HFFc6 (cell line): ENCODE measurements at regions not wholly inside any gene's neighbourhood (a gene's known extent, or its start where the extent isn't known, plus 50 kb on each side); places are given as distances from the start of the nearest gene placed in this dataset.
A peak's percentile ranks its signal among the peaks of the same experiment; 100 is the strongest.

ENCODE experiments used
- DNase-seq: peaks from one replicate; pipeline ENCODE4 v3.0.0-alpha.2; 2018
- H3K27ac Mint-ChIP-seq: 2 replicates; pipeline ENCODE4 v1.8.0; 2020; ENCODE audit warnings: mild to moderate bottlenecking, mixed read lengths
- H3K27me3 Mint-ChIP-seq: 2 replicates; pipeline ENCODE4 v1.8.0; 2021; ENCODE audit warnings: mild to moderate bottlenecking, moderate library complexity, mixed read lengths; ENCODE audit not compliant: insufficient read depth
- H3K36me3 Mint-ChIP-seq: 2 replicates; pipeline ENCODE4 v1.8.0; 2021; ENCODE audit warnings: low read depth, mixed read lengths
- H3K4me1 Mint-ChIP-seq: 2 replicates; pipeline ENCODE4 v1.8.0; 2020; ENCODE audit warnings: low read depth, mixed read lengths
- H3K4me3 Mint-ChIP-seq: 2 replicates; pipeline ENCODE4 v1.8.0; 2020; ENCODE audit warnings: mild to moderate bottlenecking, moderate library complexity, mixed read lengths
- H3K9me3 Mint-ChIP-seq: 2 replicates; pipeline ENCODE4 v1.8.0; 2020; ENCODE audit warnings: mild to moderate bottlenecking, mixed read lengths
- TF ChIP-seq, protein P1 (sequence below): fragments of 200-600 bp; sonication (generic); IDR thresholded peaks from 2 replicates; pipeline ENCODE4 v1.5.0; 2021; ENCODE audit warnings: antibody characterized with exemption, mild to moderate bottlenecking

DNA sequence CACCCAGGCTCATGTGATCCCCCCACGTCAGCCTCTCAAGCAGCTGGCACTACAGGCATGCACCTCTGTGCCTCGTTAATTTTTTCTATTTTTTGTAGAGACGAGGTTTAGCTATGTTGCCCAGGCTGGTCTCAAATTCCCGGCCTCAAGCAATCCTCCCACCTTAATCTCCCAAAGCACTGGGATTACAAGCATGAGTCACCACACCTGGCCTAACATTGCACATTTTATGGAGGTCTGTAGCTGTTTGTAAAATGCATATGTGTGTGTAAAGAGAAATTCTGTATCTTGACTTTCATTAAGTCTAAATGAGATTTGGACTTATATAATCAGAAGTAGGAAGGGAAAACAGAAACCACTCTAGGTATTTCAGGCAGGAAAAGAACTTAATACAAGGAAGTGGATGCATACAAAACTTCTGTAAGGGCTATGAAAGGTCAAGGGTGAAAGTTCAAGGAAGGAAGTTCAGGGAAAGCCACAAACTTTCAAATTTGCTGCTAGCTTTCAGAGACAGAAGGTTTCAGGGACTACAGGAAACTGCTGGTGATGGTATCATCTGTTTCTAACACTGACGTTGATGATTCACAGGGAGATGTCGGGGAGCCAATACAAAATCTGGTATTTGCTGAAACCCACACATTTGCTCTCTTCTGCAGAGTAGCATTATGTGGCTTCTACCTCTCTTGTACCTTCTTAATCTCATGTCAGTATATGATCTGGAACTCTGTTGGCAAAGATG, 209.4 kb downstream of the PIK3R1 start:
- TF ChIP-seq, protein P1, sequence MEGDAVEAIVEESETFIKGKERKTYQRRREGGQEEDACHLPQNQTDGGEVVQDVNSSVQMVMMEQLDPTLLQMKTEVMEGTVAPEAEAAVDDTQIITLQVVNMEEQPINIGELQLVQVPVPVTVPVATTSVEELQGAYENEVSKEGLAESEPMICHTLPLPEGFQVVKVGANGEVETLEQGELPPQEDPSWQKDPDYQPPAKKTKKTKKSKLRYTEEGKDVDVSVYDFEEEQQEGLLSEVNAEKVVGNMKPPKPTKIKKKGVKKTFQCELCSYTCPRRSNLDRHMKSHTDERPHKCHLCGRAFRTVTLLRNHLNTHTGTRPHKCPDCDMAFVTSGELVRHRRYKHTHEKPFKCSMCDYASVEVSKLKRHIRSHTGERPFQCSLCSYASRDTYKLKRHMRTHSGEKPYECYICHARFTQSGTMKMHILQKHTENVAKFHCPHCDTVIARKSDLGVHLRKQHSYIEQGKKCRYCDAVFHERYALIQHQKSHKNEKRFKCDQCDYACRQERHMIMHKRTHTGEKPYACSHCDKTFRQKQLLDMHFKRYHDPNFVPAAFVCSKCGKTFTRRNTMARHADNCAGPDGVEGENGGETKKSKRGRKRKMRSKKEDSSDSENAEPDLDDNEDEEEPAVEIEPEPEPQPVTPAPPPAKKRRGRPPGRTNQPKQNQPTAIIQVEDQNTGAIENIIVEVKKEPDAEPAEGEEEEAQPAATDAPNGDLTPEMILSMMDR, result no peak
- Mint-ChIP-seq H3K4me3 (no peak overlapping the region), H3K27me3 (no peaks in the 10 kb centered on the region), H3K27ac (peak overlapping the region; percentile 50), H3K9me3 (no peaks in the 10 kb centered on the region), H3K36me3 (no peaks in the 10 kb centered on the region), H3K4me1 (peaks cover 56% of the 10 kb centered on the region)
- DNase-seq, result peak; percentile 48

DNA sequence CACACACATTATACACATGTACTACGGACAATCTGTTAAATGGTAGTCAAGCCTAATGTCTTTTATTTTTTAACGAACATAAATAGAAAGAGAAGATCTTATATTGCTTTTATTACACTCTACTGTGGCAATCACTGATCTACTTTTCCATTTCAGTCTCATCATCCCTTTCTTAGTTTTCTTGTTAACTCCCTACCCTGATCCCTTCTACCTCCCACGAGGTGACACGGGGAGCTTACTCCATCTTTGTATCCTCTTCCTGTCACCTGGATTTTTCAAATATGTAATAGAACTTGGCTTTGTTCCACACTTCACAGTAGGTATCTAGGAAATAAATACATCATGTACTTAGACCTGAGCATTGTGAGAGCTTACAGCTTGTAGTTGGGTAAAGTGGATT, 211.0 kb downstream of the PIK3R1 start:
- no peak for DNase-seq
- TF ChIP-seq, protein P1, result no peak

DNA sequence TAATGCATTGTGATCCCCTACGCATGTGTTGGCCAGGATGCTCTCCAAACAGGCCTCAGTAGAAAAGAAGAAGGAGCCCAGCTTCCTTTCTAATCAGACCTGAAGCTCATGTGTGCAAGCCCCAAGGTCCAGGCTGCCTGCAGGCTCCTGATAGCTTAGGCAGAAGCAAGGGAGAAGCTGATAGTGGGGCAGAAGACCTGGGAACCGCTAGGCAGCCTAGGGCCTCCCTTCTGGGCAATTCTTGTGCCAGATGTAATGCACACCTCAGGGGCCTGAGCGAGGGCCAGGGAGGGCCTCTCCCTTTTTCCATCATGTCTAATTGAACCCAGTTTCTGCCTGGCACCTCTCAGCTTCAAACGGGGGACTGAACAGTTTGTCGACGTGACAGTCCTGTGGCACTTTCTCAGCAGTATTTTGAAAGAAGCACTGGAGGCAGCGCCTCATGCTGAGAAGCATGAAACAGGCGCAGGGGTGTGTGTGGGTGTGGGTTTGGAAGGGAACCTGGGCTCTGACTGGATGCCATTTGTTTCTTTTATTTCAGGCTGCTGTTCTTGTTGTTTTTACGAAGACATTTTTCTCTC, 212.8 kb downstream of the PIK3R1 start:
- peaks cover 6% of the 10 kb centered on the region; the same call in 1 of the 2 replicates for H3K36me3 Mint-ChIP-seq
- no peaks in the 10 kb centered on the region; the same call in 1 of the 2 replicates for H3K27me3 Mint-ChIP-seq
- TF ChIP-seq, protein P1, result no peak
- no peak overlapping the region for H3K4me3 Mint-ChIP-seq
- no peaks in the 10 kb centered on the region for H3K9me3 Mint-ChIP-seq
- no peak overlapping the region for H3K27ac Mint-ChIP-seq
- DNase-seq, result no peak
- H3K4me1 Mint-ChIP-seq, result peaks cover 52% of the 10 kb centered on the region

More for the DNA sequence above, 211.0 kb downstream of the PIK3R1 start:
- Mint-ChIP-seq H3K9me3 (no peaks in the 10 kb centered on the region), H3K4me3 (no peak overlapping the region), H3K27me3 (no peaks in the 10 kb centered on the region), H3K36me3 (no peaks in the 10 kb centered on the region), H3K27ac (peak overlapping the region; percentile 46; the same call in 1 of the 2 replicates), H3K4me1 (peaks cover 53% of the 10 kb centered on the region)

DNA sequence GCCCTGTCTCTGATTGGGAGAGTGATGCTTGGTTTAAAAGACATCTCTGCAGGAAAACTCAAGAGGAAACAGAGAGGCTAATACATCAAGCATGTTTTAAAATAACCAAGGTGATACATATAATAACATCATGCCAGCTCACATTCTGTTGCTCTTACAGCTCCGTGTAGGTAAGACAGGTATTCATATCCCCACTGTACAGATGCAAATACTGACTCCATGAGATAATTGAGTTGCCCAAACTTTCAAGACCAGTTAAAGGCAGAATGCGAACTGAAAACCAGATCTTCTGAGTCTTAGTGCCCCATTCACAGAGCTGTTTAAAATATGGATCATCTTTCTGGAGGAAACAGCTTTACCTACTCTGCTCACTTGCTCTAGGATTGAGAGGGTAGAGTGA, 214.0 kb downstream of the PIK3R1 start:
- Mint-ChIP-seq H3K36me3 (peaks cover 11% of the 10 kb centered on the region), H3K27ac (no peak overlapping the region), H3K9me3 (peaks cover 4% of the 10 kb centered on the region; the same call in 1 of the 2 replicates), H3K4me3 (no peak overlapping the region), H3K4me1 (peaks cover 52% of the 10 kb centered on the region), H3K27me3 (no peaks in the 10 kb centered on the region; the same call in 1 of the 2 replicates)
- TF ChIP-seq, protein P1, result no peak
- no peak for DNase-seq

DNA sequence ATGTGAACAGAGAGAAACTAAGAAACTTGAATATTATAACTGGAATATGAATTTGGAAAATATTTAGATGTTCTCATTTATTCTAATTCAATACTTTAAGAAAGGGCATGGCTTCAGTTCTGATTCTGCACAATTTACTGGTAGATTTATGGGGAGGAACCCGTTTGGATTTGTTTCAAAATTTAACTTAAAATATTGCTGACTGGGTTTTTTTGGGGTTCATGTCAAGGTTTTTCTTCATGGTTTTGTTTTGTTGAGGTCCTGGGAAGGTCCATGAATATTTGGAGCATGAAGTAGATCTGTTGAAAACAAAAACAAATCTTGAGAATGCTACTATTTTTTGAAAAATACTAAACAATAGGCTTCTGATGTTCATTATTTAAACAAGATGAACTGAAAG, 214.7 kb downstream of the PIK3R1 start:
- H3K36me3 Mint-ChIP-seq, result peaks cover 11% of the 10 kb centered on the region
- peaks cover 4% of the 10 kb centered on the region; the same call in 1 of the 2 replicates for H3K9me3 Mint-ChIP-seq

More for the DNA sequence above, 214.7 kb downstream of the PIK3R1 start:
- no peak for DNase-seq
- TF ChIP-seq, protein P1, result no peak
- no peak overlapping the region for H3K4me3 Mint-ChIP-seq
- no peak overlapping the region for H3K27ac Mint-ChIP-seq
- peaks cover 52% of the 10 kb centered on the region for H3K4me1 Mint-ChIP-seq
- no peaks in the 10 kb centered on the region; the same call in 1 of the 2 replicates for H3K27me3 Mint-ChIP-seq
